HG03457 (cell line): ENCODE measurements at regions not wholly inside any gene's neighbourhood (a gene's known extent, or its start where the extent isn't known, plus 50 kb on each side); places are given as distances from the start of the nearest gene placed in this dataset.

Source experiments
- ATAC-seq: cut with Tn5 transposase; IDR thresholded peaks from one replicate; pipeline ENCODE4 v1.9.1; 2021; ENCODE audit warnings: moderate number of reproducible peaks; ENCODE audit not compliant: unreplicated experiment

- ATAC-seq: no peak
Observed at GRCh38 chr10:121290674-121291073, 307.6 kb downstream of the FGFR2 start.

GRCh38 chr10:121291376-121291775 lies 306.9 kb downstream of the FGFR2 start:
- ATAC-seq: no peak

GRCh38 chr10:121291823-121292222 lies 306.4 kb downstream of the FGFR2 start:
- no peak for ATAC-seq

GRCh38 chr10:121292321-121292720 lies 305.9 kb downstream of the FGFR2 start:
- ATAC-seq: no peak

GRCh38 chr10:121293110-121293509 lies 305.1 kb downstream of the FGFR2 start:
- no peak for ATAC-seq

GRCh38 chr10:121294630-121295029 lies 303.6 kb downstream of the FGFR2 start:
- ATAC-seq: no peak

GRCh38 chr10:121296378-121296777 lies 301.9 kb downstream of the FGFR2 start:
- ATAC-seq: no peak

- ATAC-seq: no peak
Observed at GRCh38 chr10:121296881-121297585, 301.2 kb downstream of the FGFR2 start.

- ATAC-seq: no peak
Observed at GRCh38 chr10:121300723-121301122, 297.5 kb downstream of the FGFR2 start.

- ATAC-seq: no peak
Observed at GRCh38 chr10:121302541-121303180, 295.6 kb downstream of the FGFR2 start.

GRCh38 chr10:121303287-121303890 lies 294.9 kb downstream of the FGFR2 start:
- ATAC-seq: no peak

- no peak for ATAC-seq
Observed at GRCh38 chr10:121305066-121305465, 293.2 kb downstream of the FGFR2 start.

- no peak for ATAC-seq
Observed at GRCh38 chr10:121306159-121306673, 292.0 kb downstream of the FGFR2 start.

- no peak for ATAC-seq
Observed at GRCh38 chr10:121307411-121307980, 290.7 kb downstream of the FGFR2 start.

- no peak for ATAC-seq
Observed at GRCh38 chr10:121308020-121308419, 290.2 kb downstream of the FGFR2 start.

- no peak for ATAC-seq
Observed at GRCh38 chr10:121309164-121309563, 289.1 kb downstream of the FGFR2 start.

- ATAC-seq: no peak
Observed at GRCh38 chr10:121310151-121310711, 288.0 kb downstream of the FGFR2 start.

- no peak for ATAC-seq
Observed at GRCh38 chr10:121311812-121312443, 286.3 kb downstream of the FGFR2 start.

GRCh38 chr10:121312587-121312986 lies 285.7 kb downstream of the FGFR2 start:
- ATAC-seq: no peak

- ATAC-seq: no peak
Observed at GRCh38 chr10:121313119-121313875, 284.9 kb downstream of the FGFR2 start.
